SU-DHL-6 (cell line): ENCODE measurements at regions not wholly inside any gene's neighbourhood (a gene's known extent, or its start where the extent isn't known, plus 50 kb on each side); places are given as distances from the start of the nearest gene placed in this dataset.

ENCODE experiments used
- H2AFZ ChIP-seq: fragments of 200-600 bp; sonication (generic); 2 replicates; pipeline ENCODE4 v1.6.1; 2014; ENCODE audit warnings: low read depth, mild to moderate bottlenecking, moderate library complexity, mixed read lengths, antibody characterized with exemption, low read length; ENCODE audit not compliant: severe bottlenecking
- H3F3A ChIP-seq: fragments of 200-600 bp; shearing (Covaris generic); 2 replicates; pipeline ENCODE4 v1.6.0; 2016; ENCODE audit warnings: antibody characterized with exemption, mild to moderate bottlenecking; ENCODE audit not compliant: insufficient read depth
- H3K27ac ChIP-seq: fragments of 200-600 bp; sonication (generic); 2 replicates; pipeline ENCODE4 v1.5.1; 2016; ENCODE audit warnings: low read depth, mild to moderate bottlenecking, low read length, moderate library complexity, mixed read lengths
- H3K27me3 ChIP-seq: fragments of 200-600 bp; sonication (generic), shearing (Covaris generic); 2 replicates; pipeline ENCODE4 v1.6.0; 2014; ENCODE audit warnings: mild to moderate bottlenecking, low read length
- H3K36me3 ChIP-seq: fragments of 200-600 bp; sonication (generic); 2 replicates; pipeline ENCODE4 v1.6.1; 2014; ENCODE audit warnings: mild to moderate bottlenecking, low read length, mixed read lengths
- H3K4me2 ChIP-seq: fragments of 300-600, 200-600 bp; shearing (Covaris generic), sonication (generic); 2 replicates; pipeline ENCODE4 v1.6.0; 2014; ENCODE audit warnings: low read length, low read depth, mild to moderate bottlenecking; ENCODE audit not compliant: poor library complexity, severe bottlenecking
- H3K4me3 ChIP-seq: fragments of 200-600 bp; sonication (generic); 2 replicates; pipeline ENCODE4 v1.5.1; 2014; ENCODE audit warnings: antibody characterized with exemption, low read length, mild to moderate bottlenecking, mixed read lengths; ENCODE audit not compliant: insufficient read depth, poor library complexity, severe bottlenecking
- H3K79me2 ChIP-seq: fragments of 200-600 bp; sonication (generic); 2 replicates; pipeline ENCODE4 v1.6.1; 2014; ENCODE audit warnings: mild to moderate bottlenecking, low read length, moderate library complexity; ENCODE audit not compliant: insufficient read depth
- H3K9ac ChIP-seq: fragments of 200-600 bp; sonication (generic); 2 replicates; pipeline ENCODE4 v1.7.0; 2014; ENCODE audit warnings: mild to moderate bottlenecking, low read length
- H3K9me2 ChIP-seq: fragments of 200-600 bp; sonication (generic); replicated peaks from 2 replicates; pipeline ENCODE4 v1.6.1; 2014; ENCODE audit warnings: low read length; ENCODE audit not compliant: insufficient read depth
- H3K9me3 ChIP-seq: fragments of 200-600 bp; sonication (generic); 2 replicates; pipeline ENCODE4 v1.6.1; 2014; ENCODE audit warnings: low read length, mixed read lengths; ENCODE audit not compliant: insufficient read depth
- H4K20me1 ChIP-seq: fragments of 200-600 bp; sonication (generic); 2 replicates; pipeline ENCODE4 v1.6.1; 2014; ENCODE audit warnings: low read depth, mild to moderate bottlenecking, antibody characterized with exemption, low read length, moderate library complexity, mixed read lengths
- CTCF ChIP-seq: fragments of 200-600 bp; sonication (generic); IDR thresholded peaks from one replicate; pipeline ENCODE4 v1.5.1; 2017; ENCODE audit warnings: antibody characterized with exemption, mild to moderate bottlenecking, low read length, moderate library complexity; ENCODE audit not compliant: insufficient read depth, poor library complexity, severe bottlenecking
- EZH2phosphoT487 ChIP-seq: fragments of 200-600 bp; sonication (generic), shearing (Covaris generic); conservative IDR thresholded peaks from 2 replicates; pipeline ENCODE4 v1.6.1; 2018; ENCODE audit warnings: mild to moderate bottlenecking, antibody characterized with exemption, low read length, moderate library complexity, mixed read lengths

GRCh38 chr5:98519571-98519970 is 253.9 kb upstream of the RGMB start:
- Histone ChIP-seq H3K4me3 (no peak overlapping the region), H3K9me3 (no peaks in the 10 kb centered on the region), H3K27ac (no peak overlapping the region), H4K20me1 (no peaks in the 10 kb centered on the region), H3K4me2 (no peak overlapping the region), H3F3A (no peaks in the 10 kb centered on the region), H3K27me3 (no peaks in the 10 kb centered on the region), H3K9ac (no peak overlapping the region), H3K9me2 (no peaks in the 10 kb centered on the region), H3K36me3 (no peaks in the 10 kb centered on the region), H2AFZ (no peak overlapping the region), H3K79me2 (no peaks in the 10 kb centered on the region)
- TF ChIP-seq EZH2phosphoT487 (no peak), CTCF (no peak)

- Histone ChIP-seq H3K27ac (no peak overlapping the region), H3K9ac (no peak overlapping the region), H3K9me2 (no peaks in the 10 kb centered on the region), H3F3A (no peaks in the 10 kb centered on the region), H3K4me3 (no peak overlapping the region), H4K20me1 (no peaks in the 10 kb centered on the region), H3K79me2 (no peaks in the 10 kb centered on the region), H3K27me3 (no peaks in the 10 kb centered on the region), H3K36me3 (no peaks in the 10 kb centered on the region), H3K9me3 (no peaks in the 10 kb centered on the region), H2AFZ (no peak overlapping the region), H3K4me2 (no peak overlapping the region)
- TF ChIP-seq CTCF (no peak), EZH2phosphoT487 (no peak)
These were observed 251.6 kb upstream of the RGMB start for GRCh38 chr5:98521821-98522220.

GRCh38 chr5:98524773-98525172 is 248.7 kb upstream of the RGMB start:
- H3K4me2 ChIP-seq = no peak overlapping the region
- H3F3A ChIP-seq = no peaks in the 10 kb centered on the region
- no peaks in the 10 kb centered on the region for H3K9me2 ChIP-seq
- no peaks in the 10 kb centered on the region for H3K9me3 ChIP-seq
- no peak overlapping the region for H3K4me3 ChIP-seq
- H3K9ac ChIP-seq = no peak overlapping the region
- H2AFZ ChIP-seq = no peak overlapping the region
- H3K79me2 ChIP-seq = no peaks in the 10 kb centered on the region
- no peaks in the 10 kb centered on the region for H3K27me3 ChIP-seq
- no peak for TF ChIP-seq EZH2phosphoT487
- no peak for TF ChIP-seq CTCF
- no peak overlapping the region for H3K27ac ChIP-seq
- H3K36me3 ChIP-seq = no peaks in the 10 kb centered on the region
- H4K20me1 ChIP-seq = no peaks in the 10 kb centered on the region

- H3K36me3 ChIP-seq = no peaks in the 10 kb centered on the region
- no peaks in the 10 kb centered on the region for H3K9me2 ChIP-seq
- no peaks in the 10 kb centered on the region for H3K79me2 ChIP-seq
- H3K27ac ChIP-seq = no peak overlapping the region
- H3K4me3 ChIP-seq = no peak overlapping the region
- H4K20me1 ChIP-seq = no peaks in the 10 kb centered on the region
- no peak overlapping the region for H2AFZ ChIP-seq
- no peak for TF ChIP-seq CTCF
- TF ChIP-seq EZH2phosphoT487 = no peak
- no peaks in the 10 kb centered on the region for H3F3A ChIP-seq
- H3K9me3 ChIP-seq = no peaks in the 10 kb centered on the region
- H3K27me3 ChIP-seq = no peaks in the 10 kb centered on the region
- no peak overlapping the region for H3K9ac ChIP-seq
- H3K4me2 ChIP-seq = no peak overlapping the region
These were observed 245.6 kb upstream of the RGMB start for GRCh38 chr5:98527846-98528245.
